HEK293 (cell line): ENCODE measurements at regions not wholly inside any gene's neighbourhood (a gene's known extent, or its start where the extent isn't known, plus 50 kb on each side); places are given as distances from the start of the nearest gene placed in this dataset.

Experiments used
- CTCF ChIA-PET: fragments of 350-600 bp; formaldehyde crosslinking; extraction: SDS; loops from one replicate; lab custom pipeline; 2021; ENCODE audit warnings: antibody characterized with exemption; lab: Yijun Ruan, JAX
- POLR2A ChIA-PET: fragments of 300-600 bp; formaldehyde crosslinking; extraction: SDS; loops from one replicate; lab custom pipeline; 2020; ENCODE audit warnings: antibody characterized with exemption, inconsistent platforms; lab: Yijun Ruan, JAX
- H3K27ac ChIP-seq: fragments of 200-500 bp; sonication (Bioruptor generic); 2 replicates; pipeline ENCODE4 v1.5.1; 2014; ENCODE audit warnings: low read depth, low read length, control low read depth, inconsistent platforms; ENCODE audit errors: extremely low read depth
- H3K36me3 ChIP-seq, 2 experiments: fragments of 200-500 bp in 1 of 2; sonication (Bioruptor generic) in 1 of 2; 1 replicate in 1 of 2; 2 replicates in 1 of 2; pipeline ENCODE4 v1.5.1; 2014 to 2017; ENCODE audit warnings: inconsistent platforms in 2 of 2, low read length in 2 of 2; ENCODE audit not compliant: control insufficient read depth in 2 of 2, insufficient read depth in 1 of 2
- H3K4me1 ChIP-seq: fragments of 200-500 bp; sonication (Bioruptor generic); 2 replicates; pipeline ENCODE4 v1.5.1; 2014; ENCODE audit warnings: mild to moderate bottlenecking, low read length, inconsistent platforms; ENCODE audit not compliant: control insufficient read depth, insufficient read depth
- H3K4me3 ChIP-seq: 2 replicates; pipeline ENCODE4 v1.5.1; 2011; ENCODE audit warnings: low read depth, mild to moderate bottlenecking, control low read depth, low read length, moderate library complexity
- H3K9me3 ChIP-seq: fragments of 200-500 bp; sonication (Bioruptor generic); 2 replicates; pipeline ENCODE4 v1.5.1; 2014; ENCODE audit warnings: low read depth, low read length, inconsistent platforms; ENCODE audit not compliant: control insufficient read depth, insufficient read depth
- PRDM4 ChIP-seq: fragments of 450-650 bp; formaldehyde crosslinking; IDR thresholded peaks from 2 replicates; pipeline ENCODE4 v1.5.1; 2017; ENCODE audit warnings: missing biosample characterization, missing genetic modification characterization
- SALL2 ChIP-seq: fragments of 450-650 bp; formaldehyde crosslinking; IDR thresholded peaks from 2 replicates; pipeline ENCODE4 v1.5.0; 2017; ENCODE audit warnings: missing biosample characterization, mild to moderate bottlenecking, missing genetic modification characterization, borderline replicate concordance
- ZBTB11 ChIP-seq: fragments of 450-650 bp; formaldehyde crosslinking; conservative IDR thresholded peaks from 2 replicates; pipeline ENCODE4 v1.5.1; 2016; ENCODE audit warnings: low read depth, missing biosample characterization, missing genetic modification characterization
- ZBTB17 ChIP-seq: fragments of 450-650 bp; formaldehyde crosslinking; IDR thresholded peaks from 2 replicates; pipeline ENCODE4 v1.5.1; 2016; ENCODE audit warnings: missing biosample characterization, missing genetic modification characterization
- ZBTB7A ChIP-seq: fragments of 450-650 bp; formaldehyde crosslinking; IDR thresholded peaks from 2 replicates; pipeline ENCODE4 v1.5.1; 2016; ENCODE audit warnings: low read depth, missing biosample characterization, missing genetic modification characterization
- ZFP37 ChIP-seq: fragments of 450-650 bp; formaldehyde crosslinking; IDR thresholded peaks from 2 replicates; pipeline ENCODE4 v1.5.1; 2016; ENCODE audit warnings: missing biosample characterization, missing genetic modification characterization
- ZNF16 ChIP-seq: fragments of 450-650 bp; formaldehyde crosslinking; IDR thresholded peaks from 2 replicates; pipeline ENCODE4 v1.5.1; 2016; ENCODE audit warnings: low read depth, missing biosample characterization, missing genetic modification characterization
- ZNF169 ChIP-seq: fragments of 450-650 bp; formaldehyde crosslinking; IDR thresholded peaks from 2 replicates; pipeline ENCODE4 v1.5.1; 2016; ENCODE audit warnings: missing biosample characterization, missing genetic modification characterization
- ZNF274 ChIP-seq, 2 experiments: fragments of 200-500 bp in 1 of 2; fragments of 450-650 bp in 1 of 2; sonication (Bioruptor generic) in 1 of 2; formaldehyde crosslinking in 1 of 2; IDR thresholded peaks; 2 replicates each; pipeline versions ENCODE4 v1.5.1 to v1.6.1; 2014 to 2016; ENCODE audit warnings: borderline replicate concordance in 1 of 2, inconsistent platforms in 1 of 2, low read length in 1 of 2, missing biosample characterization in 1 of 2, missing genetic modification characterization in 1 of 2
- ZNF302 ChIP-seq: fragments of 450-650 bp; formaldehyde crosslinking; IDR thresholded peaks from 2 replicates; pipeline ENCODE4 v1.5.1; 2016; ENCODE audit warnings: missing biosample characterization, missing genetic modification characterization, low read depth
- ZNF398 ChIP-seq: fragments of 450-650 bp; formaldehyde crosslinking; IDR thresholded peaks from 2 replicates; pipeline ENCODE4 v1.5.1; 2017; ENCODE audit warnings: missing biosample characterization, missing genetic modification characterization
- ZNF473 ChIP-seq: fragments of 450-650 bp; formaldehyde crosslinking; IDR thresholded peaks from 2 replicates; pipeline ENCODE4 v1.5.1; 2017; ENCODE audit warnings: missing biosample characterization, missing genetic modification characterization
- ZNF558 ChIP-seq: fragments of 450-650 bp; formaldehyde crosslinking; IDR thresholded peaks from 2 replicates; pipeline ENCODE4 v1.5.1; 2016; ENCODE audit warnings: missing biosample characterization, missing genetic modification characterization
- ZNF654 ChIP-seq: fragments of 450-650 bp; formaldehyde crosslinking; IDR thresholded peaks from 2 replicates; pipeline ENCODE4 v1.5.1; 2016; ENCODE audit warnings: low read depth, missing biosample characterization, missing genetic modification characterization
- ZNF664 ChIP-seq: fragments of 450-650 bp; formaldehyde crosslinking; IDR thresholded peaks from 2 replicates; pipeline ENCODE4 v1.5.1; 2016; ENCODE audit warnings: missing biosample characterization, missing genetic modification characterization
- ZNF843 ChIP-seq: fragments of 450-650 bp; formaldehyde crosslinking; IDR thresholded peaks from 2 replicates; pipeline ENCODE4 v1.5.1; 2016; ENCODE audit warnings: missing biosample characterization, missing genetic modification characterization
- ZSCAN16 ChIP-seq: fragments of 450-650 bp; formaldehyde crosslinking; IDR thresholded peaks from 2 replicates; pipeline ENCODE4 v1.5.1; 2016; ENCODE audit warnings: missing biosample characterization, missing genetic modification characterization
- TF ChIP-seq, protein P1 (sequence below): fragments of 450-650 bp; formaldehyde crosslinking; IDR thresholded peaks from 2 replicates; pipeline ENCODE4 v1.5.1; 2016; ENCODE audit warnings: missing biosample characterization, missing genetic modification characterization
- TF ChIP-seq, protein P2 (sequence below): fragments of 450-650 bp; formaldehyde crosslinking; IDR thresholded peaks from 2 replicates; pipeline ENCODE4 v1.5.1; 2016; ENCODE audit warnings: missing biosample characterization, missing genetic modification characterization
- TF ChIP-seq, protein P3 (sequence below): fragments of 450-650 bp; formaldehyde crosslinking; IDR thresholded peaks from 2 replicates; pipeline ENCODE4 v1.5.1; 2016; ENCODE audit warnings: missing biosample characterization, missing genetic modification characterization

GRCh38 chr15:20348291-20348899 lies 193.2 kb downstream of the GOLGA6L6 start:
- Histone ChIP-seq H3K36me3 (no peaks in the 10 kb centered on the region), H3K4me3 (no peak overlapping the region), H3K27ac (no peak overlapping the region), H3K9me3 (no peaks in the 10 kb centered on the region), H3K4me1 (no peaks in the 10 kb centered on the region)
- TF ChIP-seq PRDM4 (tag by site-specific recombination) (no peak), ZBTB7A (tag by site-specific recombination) (no peak), ZSCAN16 (tag by site-specific recombination) (no peak), ZNF473 (no peak), ZBTB17 (tag by site-specific recombination) (no peak), SALL2 (no peak), ZNF302 (no peak), ZFP37 (tag by site-specific recombination) (no peak), ZNF843 (no peak), ZNF654 (tag by site-specific recombination) (no peak), ZBTB11 (tag by site-specific recombination) (no peak), ZNF169 (tag by site-specific recombination) (no peak), ZNF664 (tag by site-specific recombination) (no peak), ZNF398 (no peak), ZNF558 (tag by site-specific recombination) (no peak), ZNF274 (IDR thresholded peaks at IDR 0.05; ENCODE audit: low read length) (no peak), ZNF274 (tag by site-specific recombination; IDR thresholded peaks at IDR 0.05; ENCODE audit: borderline replicate concordance) (no peak), ZNF16 (no peak)
- TF ChIP-seq, protein P1, sequence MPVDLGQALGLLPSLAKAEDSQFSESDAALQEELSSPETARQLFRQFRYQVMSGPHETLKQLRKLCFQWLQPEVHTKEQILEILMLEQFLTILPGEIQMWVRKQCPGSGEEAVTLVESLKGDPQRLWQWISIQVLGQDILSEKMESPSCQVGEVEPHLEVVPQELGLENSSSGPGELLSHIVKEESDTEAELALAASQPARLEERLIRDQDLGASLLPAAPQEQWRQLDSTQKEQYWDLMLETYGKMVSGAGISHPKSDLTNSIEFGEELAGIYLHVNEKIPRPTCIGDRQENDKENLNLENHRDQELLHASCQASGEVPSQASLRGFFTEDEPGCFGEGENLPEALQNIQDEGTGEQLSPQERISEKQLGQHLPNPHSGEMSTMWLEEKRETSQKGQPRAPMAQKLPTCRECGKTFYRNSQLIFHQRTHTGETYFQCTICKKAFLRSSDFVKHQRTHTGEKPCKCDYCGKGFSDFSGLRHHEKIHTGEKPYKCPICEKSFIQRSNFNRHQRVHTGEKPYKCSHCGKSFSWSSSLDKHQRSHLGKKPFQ (tag by site-specific recombination) = no peak
- TF ChIP-seq, protein P2, sequence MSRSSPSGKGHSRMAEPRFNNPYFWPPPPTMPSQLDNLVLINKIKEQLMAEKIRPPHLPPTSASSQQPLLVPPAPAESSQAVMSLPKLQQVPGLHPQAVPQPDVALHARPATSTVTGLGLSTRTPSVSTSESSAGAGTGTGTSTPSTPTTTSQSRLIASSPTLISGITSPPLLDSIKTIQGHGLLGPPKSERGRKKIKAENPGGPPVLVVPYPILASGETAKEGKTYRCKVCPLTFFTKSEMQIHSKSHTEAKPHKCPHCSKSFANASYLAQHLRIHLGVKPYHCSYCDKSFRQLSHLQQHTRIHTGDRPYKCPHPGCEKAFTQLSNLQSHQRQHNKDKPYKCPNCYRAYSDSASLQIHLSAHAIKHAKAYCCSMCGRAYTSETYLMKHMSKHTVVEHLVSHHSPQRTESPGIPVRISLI (tag by site-specific recombination) = no peak
- TF ChIP-seq, protein P3, sequence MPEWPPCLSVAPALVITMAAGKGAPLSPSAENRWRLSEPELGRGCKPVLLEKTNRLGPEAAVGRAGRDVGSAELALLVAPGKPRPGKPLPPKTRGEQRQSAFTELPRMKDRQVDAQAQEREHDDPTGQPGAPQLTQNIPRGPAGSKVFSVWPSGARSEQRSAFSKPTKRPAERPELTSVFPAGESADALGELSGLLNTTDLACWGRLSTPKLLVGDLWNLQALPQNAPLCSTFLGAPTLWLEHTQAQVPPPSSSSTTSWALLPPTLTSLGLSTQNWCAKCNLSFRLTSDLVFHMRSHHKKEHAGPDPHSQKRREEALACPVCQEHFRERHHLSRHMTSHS (tag by site-specific recombination) = no peak
- ChIA-PET POLR2A (interaction anchor here (0.7 kb wide), 1 partner anchor 401 kb away, joined by 5 read pairs; no protein-coding TSS in a partner anchor), CTCF (interaction anchor here (0.6 to 1.4 kb wide), 2 partner anchors 361 to 1875 kb away, joined by 3 to 6 read pairs; no protein-coding TSS in a partner anchor)
